Naive thymus-derived CD8-positive, alpha-beta T cell (primary cell): ENCODE measurements at regions not wholly inside any gene's neighbourhood (a gene's known extent, or its start where the extent isn't known, plus 50 kb on each side); places are given as distances from the start of the nearest gene placed in this dataset.

Source experiments
- ATAC-seq, 2 donors: fragments of 150-1000 bp; cut with Tn5 transposase in 1 of 2; sonication (Bioruptor Pico), chemical (Tn5 transposase) in 1 of 2; 1 replicate in 1 of 2; 2 replicates in 1 of 2; pipeline ENCODE4 v1.10.0; 2021; ENCODE audit warnings: mild to moderate bottlenecking in 2 of 2, moderate library complexity in 2 of 2
- POLR2A ChIA-PET: fragments of 350-600 bp; sonication (Branson Sonifier 250); formaldehyde crosslinking; loops from one replicate; lab custom pipeline; 2021; ENCODE audit warnings: antibody characterized with exemption; lab: Charles Lee
- DNase-seq, 10 donors: peaks; one replicate each; pipeline versions ENCODE4 v3.0.0 to v3.0.0-alpha.2; 2020 to 2022
- H3K27ac Mint-ChIP-seq, 10 donors: one replicate each; pipeline ENCODE4 v1.8.0; 2020 to 2022; ENCODE audit warnings: mild to moderate bottlenecking in 10 of 10, mixed read lengths in 10 of 10, moderate library complexity in 4 of 10, inconsistent platforms in 1 of 10
- H3K27me3 Mint-ChIP-seq, 5 donors: one replicate each; pipeline ENCODE4 v1.8.0; 2021 to 2022; ENCODE audit warnings: mixed read lengths in 5 of 5
- H3K36me3 Mint-ChIP-seq, 3 donors: one replicate each; pipeline ENCODE4 v1.8.0; 2020 to 2022; ENCODE audit warnings: mixed read lengths in 3 of 3, mild to moderate bottlenecking in 2 of 3, inconsistent platforms in 1 of 3
- H3K4me1 Mint-ChIP-seq, 4 donors: one replicate each; pipeline ENCODE4 v1.8.0; 2021 to 2022; ENCODE audit warnings: mixed read lengths in 4 of 4
- H3K4me3 Mint-ChIP-seq, 10 donors: one replicate each; pipeline ENCODE4 v1.8.0; 2020 to 2022; ENCODE audit warnings: mild to moderate bottlenecking in 10 of 10, mixed read lengths in 10 of 10, moderate library complexity in 6 of 10, inconsistent platforms in 1 of 10
- H3K9me3 Mint-ChIP-seq, 9 donors: one replicate each; pipeline ENCODE4 v1.8.0; 2020 to 2022; ENCODE audit warnings: mixed read lengths in 9 of 9, mild to moderate bottlenecking in 3 of 9, inconsistent platforms in 1 of 9, moderate library complexity in 1 of 9

DNA sequence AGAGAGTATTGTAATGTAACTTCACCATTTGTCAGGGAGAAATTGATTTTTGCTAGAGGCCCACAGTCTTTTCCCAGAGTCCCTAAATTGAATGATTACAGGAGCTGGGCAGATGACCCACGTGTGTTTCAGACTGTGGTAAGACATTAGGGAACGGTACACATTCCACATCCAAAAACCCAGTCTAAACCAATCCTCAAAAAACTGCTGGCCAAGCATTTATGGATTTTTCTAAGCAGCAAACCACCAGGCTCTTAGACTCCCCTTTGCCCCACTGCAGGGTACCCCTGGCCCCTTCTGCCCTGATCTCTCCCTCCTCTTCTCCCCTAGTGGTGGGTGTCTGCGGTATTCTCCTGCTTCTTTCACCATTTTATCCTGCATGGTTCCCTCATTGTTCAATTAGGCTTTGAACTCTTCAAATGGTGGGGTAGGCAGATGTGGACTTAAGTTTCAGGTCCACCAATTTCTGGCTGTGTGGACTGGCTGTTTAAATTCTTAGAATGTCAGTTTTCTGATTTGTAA is 135.5 kb upstream of the SORCS3 start:
- Mint-ChIP-seq H3K4me1 (no peaks in the 10 kb centered on the region), H3K36me3 (no peaks in the 10 kb centered on the region), H3K27me3 (peaks cover 4 to 35% (median 17%) of the 10 kb centered on the region in 5 donors), H3K27ac (no peak overlapping the region), H3K9me3 (no peaks in the 10 kb centered on the region), H3K4me3 (no peak overlapping the region)
- DNase-seq = no peak
- no peak for ATAC-seq
- POLR2A ChIA-PET = no interaction called here

DNA sequence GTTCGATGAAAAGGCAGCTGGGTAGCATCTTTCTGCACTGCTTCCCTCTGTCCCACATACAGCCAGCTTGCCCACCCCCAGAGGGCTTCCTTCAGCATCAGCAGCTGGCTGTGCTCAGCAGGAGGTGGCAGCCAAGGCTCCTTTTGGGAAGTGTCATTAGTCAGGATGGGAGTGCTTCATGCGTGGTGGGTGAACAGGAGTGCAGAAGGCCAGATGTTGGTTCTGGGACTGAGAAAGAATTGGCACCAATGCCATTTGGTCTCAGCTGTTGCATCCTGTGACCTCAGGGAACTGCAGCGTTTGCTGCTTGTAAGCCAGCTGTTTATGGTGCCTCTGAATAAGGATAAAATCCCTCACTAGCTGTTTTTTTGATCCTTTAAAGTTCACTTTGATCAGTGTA is 131.1 kb upstream of the SORCS3 start:
- Mint-ChIP-seq H3K9me3 (no peaks in the 10 kb centered on the region), H3K27ac (no peak overlapping the region), H3K36me3 (no peaks in the 10 kb centered on the region), H3K4me1 (no peaks in the 10 kb centered on the region), H3K27me3 (peaks cover 2 to 35% (median 17%) of the 10 kb centered on the region in 5 donors), H3K4me3 (no peak overlapping the region)
- ATAC-seq (no peak), DNase-seq (no peak)
- POLR2A ChIA-PET = no interaction called here

DNA sequence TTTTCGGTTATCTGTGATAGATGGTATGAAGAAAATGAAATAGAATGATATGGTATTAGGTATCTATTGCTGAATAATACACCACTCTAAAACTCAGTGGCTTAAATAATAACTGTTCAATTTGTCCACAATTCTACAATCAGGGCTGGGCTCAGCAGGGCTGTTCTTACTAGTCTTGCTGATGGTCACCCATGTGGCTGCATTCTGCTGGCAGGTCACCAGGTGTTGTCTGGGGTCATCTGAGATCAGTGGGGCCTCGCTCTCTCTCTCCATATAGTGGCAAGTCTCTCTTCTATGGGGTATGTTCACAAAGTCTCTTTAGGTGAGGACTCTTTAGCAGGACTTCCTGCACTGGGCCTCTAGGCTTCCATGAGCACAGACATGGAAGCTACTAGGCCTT is 130.4 kb upstream of the SORCS3 start:
- Mint-ChIP-seq H3K36me3 (no peaks in the 10 kb centered on the region), H3K4me1 (no peaks in the 10 kb centered on the region), H3K27me3 (peaks cover 2 to 34% (median 19%) of the 10 kb centered on the region in 5 donors), H3K27ac (no peak overlapping the region), H3K4me3 (no peak overlapping the region), H3K9me3 (no peaks in the 10 kb centered on the region)
- POLR2A ChIA-PET = no interaction called here
- no peak for ATAC-seq
- no peak for DNase-seq

DNA sequence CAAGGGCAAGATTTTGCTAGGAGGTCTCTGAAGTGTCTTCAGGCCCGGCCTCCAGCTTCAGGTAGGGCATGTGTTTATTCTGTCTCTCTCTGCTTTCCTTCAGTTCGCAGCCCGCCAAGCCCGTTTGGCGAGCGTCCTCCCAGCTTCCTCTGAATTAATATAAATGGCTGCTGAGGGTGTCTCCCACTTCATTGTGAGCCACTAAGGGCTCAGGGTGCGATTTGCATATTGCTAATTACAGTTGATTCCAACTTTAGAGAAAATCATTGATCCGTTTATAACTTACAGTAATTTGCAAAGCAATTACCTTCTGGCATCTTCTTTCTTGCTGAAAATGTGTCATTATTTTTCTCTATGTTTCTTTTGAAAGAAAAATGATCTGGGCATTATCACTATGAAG is 128.3 kb upstream of the SORCS3 start:
- Mint-ChIP-seq H3K27ac (no peak overlapping the region), H3K4me3 (no peak overlapping the region), H3K9me3 (no peaks in the 10 kb centered on the region), H3K4me1 (no peaks in the 10 kb centered on the region), H3K36me3 (no peaks in the 10 kb centered on the region), H3K27me3 (peaks cover 0 to 18% (median 11%) of the 10 kb centered on the region in 5 donors)
- POLR2A ChIA-PET = no interaction called here
- no peak for DNase-seq
- ATAC-seq = no peak

DNA sequence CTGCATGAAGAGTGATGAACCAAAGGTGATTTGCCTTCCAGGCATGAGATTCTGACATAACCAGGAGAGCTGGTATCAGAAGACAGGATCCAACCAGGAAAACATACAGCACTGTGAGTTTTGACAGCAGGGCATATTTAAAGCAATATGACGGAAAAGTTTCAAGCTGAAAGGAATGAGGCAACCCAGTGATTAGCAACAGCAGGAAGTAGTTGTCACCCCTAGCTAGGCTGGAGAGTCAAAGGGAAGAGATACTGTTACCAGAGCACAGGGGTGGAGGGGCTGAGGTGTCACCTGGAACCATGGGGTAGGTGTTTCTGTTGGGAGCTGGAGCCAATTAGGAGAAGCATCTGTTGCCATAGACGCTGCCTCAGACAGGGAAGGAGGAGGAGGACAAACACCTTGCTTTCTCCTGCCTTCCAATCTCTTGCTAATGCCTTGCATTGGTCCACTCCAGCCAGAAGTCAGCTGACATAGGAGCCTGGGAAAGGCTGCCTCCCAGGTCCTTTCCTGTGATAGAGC is 125.4 kb upstream of the SORCS3 start:
- H3K36me3 Mint-ChIP-seq = no peaks in the 10 kb centered on the region
- no peak overlapping the region for H3K27ac Mint-ChIP-seq
- POLR2A ChIA-PET = no interaction called here
- no peaks in the 10 kb centered on the region for H3K4me1 Mint-ChIP-seq
- H3K9me3 Mint-ChIP-seq = no peaks in the 10 kb centered on the region
- DNase-seq (no peak), ATAC-seq (no peak)
- no peak overlapping the region for H3K4me3 Mint-ChIP-seq
- H3K27me3 Mint-ChIP-seq = peaks cover 3 to 23% (median 10%) of the 10 kb centered on the region in 5 donors

DNA sequence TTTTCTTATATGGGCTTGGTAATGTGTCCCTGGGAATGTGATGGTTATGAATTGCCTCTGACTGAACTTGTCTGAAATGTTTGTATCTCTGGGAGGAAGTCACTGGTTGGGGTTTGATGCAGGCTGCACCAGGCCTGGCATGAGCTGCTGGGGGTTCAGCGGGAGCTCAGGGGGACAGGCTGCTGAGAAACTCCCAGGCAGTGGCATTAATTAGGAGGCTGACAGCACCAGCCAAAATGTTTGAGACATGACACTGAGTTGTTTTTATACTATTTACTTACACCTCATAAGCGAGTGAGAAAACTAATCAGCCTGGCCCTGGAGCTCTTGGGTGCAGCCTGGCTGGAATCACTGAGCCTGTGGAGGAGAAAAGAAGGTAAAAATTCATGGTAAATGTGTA is 124.1 kb upstream of the SORCS3 start:
- Mint-ChIP-seq H3K27ac (no peak overlapping the region), H3K27me3 (peaks cover 3 to 23% (median 17%) of the 10 kb centered on the region in 5 donors), H3K4me3 (no peak overlapping the region), H3K9me3 (no peaks in the 10 kb centered on the region), H3K4me1 (no peaks in the 10 kb centered on the region), H3K36me3 (no peaks in the 10 kb centered on the region)
- DNase-seq (no peak), ATAC-seq (no peak)
- POLR2A ChIA-PET = no interaction called here

DNA sequence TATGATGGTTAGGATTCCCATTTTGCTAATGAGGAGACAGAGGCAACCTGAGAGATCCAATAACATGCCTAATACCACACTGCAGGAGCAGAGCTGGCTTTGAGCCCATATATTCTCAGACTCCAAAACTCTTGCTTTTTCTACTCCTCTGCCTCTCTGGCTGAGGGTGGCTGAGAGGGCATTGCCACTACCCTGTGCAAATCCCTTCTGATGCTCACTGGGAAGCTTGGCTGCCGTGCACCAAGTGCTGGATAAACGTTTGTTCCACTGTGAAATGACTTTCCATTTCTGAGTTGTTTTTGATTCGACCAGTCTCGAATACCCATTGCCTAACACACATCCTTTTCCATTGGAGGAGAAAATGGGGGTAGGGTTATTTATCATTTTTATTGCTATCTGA is 123.1 kb upstream of the SORCS3 start:
- ATAC-seq (no peak), DNase-seq (no peak)
- H3K27ac Mint-ChIP-seq = no peak overlapping the region
- H3K36me3 Mint-ChIP-seq = no peaks in the 10 kb centered on the region
- H3K4me3 Mint-ChIP-seq = no peak overlapping the region
- H3K9me3 Mint-ChIP-seq = no peaks in the 10 kb centered on the region
- H3K4me1 Mint-ChIP-seq = no peaks in the 10 kb centered on the region
- peaks cover 3 to 20% (median 17%) of the 10 kb centered on the region in 5 donors for H3K27me3 Mint-ChIP-seq
- POLR2A ChIA-PET = no interaction called here

DNA sequence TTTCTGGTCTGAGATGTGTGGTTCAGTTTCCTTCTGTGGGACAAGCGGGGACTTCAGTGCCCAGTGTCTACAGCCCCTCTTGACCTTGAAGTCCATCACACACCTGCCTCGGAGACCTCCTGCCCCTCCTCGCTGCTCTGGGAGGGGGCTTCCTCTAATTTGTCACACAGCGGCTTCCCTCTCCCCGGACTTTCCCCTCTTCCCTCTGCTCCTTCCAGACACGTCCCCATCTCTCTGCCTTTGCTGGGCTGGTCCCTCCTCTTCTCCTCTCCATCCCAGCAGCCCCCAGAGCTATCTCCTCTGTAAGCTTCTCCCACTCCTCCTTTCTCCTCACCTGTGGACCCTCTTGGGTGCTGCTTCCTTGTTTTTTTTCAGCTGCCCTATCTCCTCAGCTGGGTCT is 122.2 kb upstream of the SORCS3 start:
- H3K27me3 Mint-ChIP-seq = peaks cover 3 to 21% (median 17%) of the 10 kb centered on the region in 5 donors
- no peaks in the 10 kb centered on the region for H3K9me3 Mint-ChIP-seq
- no peaks in the 10 kb centered on the region for H3K4me1 Mint-ChIP-seq
- ATAC-seq (no peak), DNase-seq (no peak)
- H3K4me3 Mint-ChIP-seq = no peak overlapping the region
- POLR2A ChIA-PET = no interaction called here
- H3K36me3 Mint-ChIP-seq = no peaks in the 10 kb centered on the region
- H3K27ac Mint-ChIP-seq = no peak overlapping the region

DNA sequence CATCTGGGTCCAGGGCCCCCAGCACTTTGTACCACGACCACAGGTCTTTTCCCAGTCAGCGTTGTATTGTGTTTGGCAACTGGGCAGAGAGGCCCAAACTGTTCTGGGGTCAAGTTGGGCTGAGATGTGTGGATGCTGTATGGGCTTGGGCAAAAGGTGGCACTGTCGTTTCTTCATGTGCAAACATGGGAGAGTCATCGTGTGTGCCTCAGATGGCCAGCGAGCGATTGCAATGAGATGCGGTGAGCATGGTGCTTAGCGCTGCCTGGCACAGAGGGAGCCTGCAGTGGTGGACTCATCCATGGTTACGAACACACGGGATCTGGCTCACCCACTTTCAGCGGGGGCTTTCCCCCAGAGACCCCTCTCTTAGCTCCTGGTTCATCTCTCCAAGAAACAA is 120.4 kb upstream of the SORCS3 start:
- H3K36me3 Mint-ChIP-seq = no peaks in the 10 kb centered on the region
- no peak overlapping the region for H3K4me3 Mint-ChIP-seq
- DNase-seq (no peak), ATAC-seq (no peak)
- H3K9me3 Mint-ChIP-seq = no peaks in the 10 kb centered on the region
- no peaks in the 10 kb centered on the region for H3K4me1 Mint-ChIP-seq
- peaks cover 3 to 36% (median 18%) of the 10 kb centered on the region in 5 donors for H3K27me3 Mint-ChIP-seq
- POLR2A ChIA-PET = no interaction called here
- no peak overlapping the region for H3K27ac Mint-ChIP-seq

DNA sequence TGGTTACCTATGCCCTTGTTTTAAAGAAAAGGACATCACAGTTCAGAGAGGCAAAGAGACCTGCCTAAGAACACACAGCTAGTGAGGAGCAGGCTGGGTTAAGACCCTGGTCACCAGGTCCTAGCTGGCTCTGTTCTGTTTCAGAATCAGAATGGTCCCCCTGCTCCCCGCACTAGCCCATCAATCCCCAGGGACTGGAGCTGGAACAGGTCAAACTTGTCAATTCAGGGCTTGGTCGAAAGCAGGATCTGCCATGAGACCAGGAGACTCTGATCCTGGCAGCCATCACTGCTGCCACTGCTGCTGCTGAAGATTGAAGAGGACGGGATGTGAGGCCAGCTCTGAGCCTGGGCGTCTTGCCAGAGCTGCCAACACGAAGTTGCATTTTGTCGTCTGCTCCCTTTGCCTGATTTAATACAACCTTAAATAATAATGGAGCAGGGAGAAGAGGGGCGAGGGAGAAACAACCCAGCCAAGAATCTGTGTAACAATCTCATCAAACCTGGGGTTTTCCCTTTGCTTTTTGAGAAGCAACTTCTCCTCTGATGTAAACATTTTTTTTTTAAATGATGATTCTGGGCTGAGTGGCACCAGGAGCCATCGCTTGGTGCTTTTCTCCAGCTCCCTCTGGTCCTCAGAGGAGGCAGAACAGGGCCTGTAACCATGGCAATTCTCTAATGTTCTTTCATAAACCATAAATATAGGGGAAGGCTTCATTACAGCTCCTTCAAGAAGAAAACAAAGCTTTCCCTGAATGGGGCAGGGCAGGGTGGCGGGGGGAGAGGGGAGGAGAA is 119.0 kb upstream of the SORCS3 start:
- H3K27ac Mint-ChIP-seq = no peak overlapping the region
- DNase-seq (no peak), ATAC-seq (no peak)
- POLR2A ChIA-PET = no interaction called here
- no peaks in the 10 kb centered on the region for H3K4me1 Mint-ChIP-seq
- no peaks in the 10 kb centered on the region for H3K36me3 Mint-ChIP-seq
- H3K4me3 Mint-ChIP-seq = no peak overlapping the region
- peaks cover 3 to 43% (median 17%) of the 10 kb centered on the region in 5 donors for H3K27me3 Mint-ChIP-seq
- H3K9me3 Mint-ChIP-seq = peaks cover 0 to 6% (median 0%) of the 10 kb centered on the region in 9 donors

DNA sequence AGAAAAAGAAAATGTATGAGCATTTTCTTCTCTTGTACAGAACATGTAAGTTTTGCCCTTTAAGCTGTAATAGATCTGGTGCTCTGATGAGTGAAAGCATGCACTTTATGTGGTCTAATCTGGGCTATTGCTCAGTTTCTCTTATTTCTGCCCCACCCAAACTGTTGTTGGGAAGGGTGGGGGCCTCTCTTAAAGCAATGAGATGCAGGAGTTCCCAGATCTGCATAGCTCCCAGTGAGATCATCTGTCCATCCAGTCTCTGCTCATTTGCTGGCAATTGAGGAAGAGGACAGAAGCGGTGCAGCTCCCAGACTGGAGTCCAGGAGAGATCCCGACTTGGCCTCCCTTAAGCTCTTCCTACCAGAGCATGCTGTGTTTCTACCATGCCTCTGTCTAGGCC is 114.9 kb upstream of the SORCS3 start:
- H3K27ac Mint-ChIP-seq = no peak overlapping the region
- H3K27me3 Mint-ChIP-seq = peaks cover 1 to 31% (median 5%) of the 10 kb centered on the region in 5 donors
- no peak overlapping the region for H3K4me3 Mint-ChIP-seq
- no peaks in the 10 kb centered on the region for H3K36me3 Mint-ChIP-seq
- H3K9me3 Mint-ChIP-seq = peaks cover 0 to 9% (median 0%) of the 10 kb centered on the region in 9 donors
- DNase-seq (no peak), ATAC-seq (no peak)
- no peaks in the 10 kb centered on the region for H3K4me1 Mint-ChIP-seq
- POLR2A ChIA-PET = no interaction called here

DNA sequence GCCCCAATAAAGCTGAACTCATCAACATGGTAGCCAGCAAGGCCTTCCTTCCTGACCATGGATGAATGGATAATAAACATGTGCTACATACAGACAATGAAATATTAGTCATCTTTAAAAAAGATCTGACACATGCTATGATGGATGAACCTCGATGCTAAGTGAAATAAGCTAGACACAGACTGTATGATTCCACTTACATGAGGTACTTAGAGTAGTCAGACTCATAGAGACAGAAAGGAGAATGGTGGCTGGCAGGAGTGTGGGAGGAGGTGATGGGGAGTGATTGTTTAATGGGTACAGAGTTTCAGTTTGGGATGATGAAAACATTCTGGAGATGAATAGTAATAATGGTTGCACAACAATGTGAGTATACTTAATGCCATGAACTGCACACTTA is 114.1 kb upstream of the SORCS3 start:
- DNase-seq (no peak), ATAC-seq (no peak)
- H3K27ac Mint-ChIP-seq = no peak overlapping the region
- H3K27me3 Mint-ChIP-seq = peaks cover 1 to 31% (median 4%) of the 10 kb centered on the region in 5 donors
- H3K4me3 Mint-ChIP-seq = no peak overlapping the region
- H3K4me1 Mint-ChIP-seq = no peaks in the 10 kb centered on the region
- peaks cover 0 to 9% (median 0%) of the 10 kb centered on the region in 9 donors for H3K9me3 Mint-ChIP-seq
- H3K36me3 Mint-ChIP-seq = no peaks in the 10 kb centered on the region
- POLR2A ChIA-PET = no interaction called here

DNA sequence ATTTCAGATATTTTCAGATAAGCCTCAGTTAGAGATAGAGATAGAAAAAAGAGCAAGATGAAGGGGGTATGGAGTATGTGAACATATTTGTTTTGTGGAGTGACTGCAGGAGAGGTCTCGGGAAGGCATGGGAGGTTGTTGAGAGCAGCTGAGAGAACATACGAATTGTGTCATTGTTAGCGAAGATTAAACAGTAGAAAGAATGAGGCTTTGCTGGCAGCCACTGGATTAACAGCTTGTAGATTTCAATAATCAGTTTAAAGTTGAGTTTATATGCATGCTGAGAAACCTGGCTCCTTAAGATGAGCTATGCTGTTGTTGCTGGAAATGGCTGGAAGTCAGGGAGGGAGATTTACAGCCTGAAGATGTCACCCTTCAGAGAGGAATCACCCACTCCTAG is 100.9 kb upstream of the SORCS3 start:
- Mint-ChIP-seq H3K27me3 (peaks cover 16 to 65% (median 26%) of the 10 kb centered on the region in 5 donors), H3K27ac (no peak overlapping the region), H3K36me3 (no peaks in the 10 kb centered on the region), H3K4me1 (no peaks in the 10 kb centered on the region), H3K9me3 (peaks cover 0 to 3% (median 0%) of the 10 kb centered on the region in 9 donors), H3K4me3 (no peak overlapping the region)
- POLR2A ChIA-PET = no interaction called here
- ATAC-seq (no peak), DNase-seq (no peak)
